ENCODE measurements at regions not wholly inside any gene's neighbourhood (a gene's known extent, or its start where the extent isn't known, plus 50 kb on each side); places are given as distances from the start of the nearest gene placed in this dataset.

GRCh38 chr22:48047722-48048500 is 1285.5 kb downstream of the TBC1D22A start:
- no peak for DNase-seq
- Histone ChIP-seq H3K9me3 (ENCODE audit: control insufficient read depth, low read length) (no peaks in the 10 kb centered on the region), H3K4me1 (ENCODE audit: control insufficient read depth, insufficient read depth, low read length, poor library complexity, severe bottlenecking) (no peaks in the 10 kb centered on the region), H3K27me3 (replicated peaks; ENCODE audit: control insufficient read depth, insufficient read depth, low read length, poor library complexity, severe bottlenecking) (no peaks in the 10 kb centered on the region), H3K36me3 (ENCODE audit: control insufficient read depth, insufficient read depth, low read length) (no peaks in the 10 kb centered on the region), H3K4me3 (ENCODE audit: insufficient read depth, low read depth, low read length, poor library complexity, severe bottlenecking) (no peak overlapping the region), H3K27ac (ENCODE audit: insufficient read depth, low read length, poor library complexity, severe bottlenecking) (no peak overlapping the region)

DNA sequence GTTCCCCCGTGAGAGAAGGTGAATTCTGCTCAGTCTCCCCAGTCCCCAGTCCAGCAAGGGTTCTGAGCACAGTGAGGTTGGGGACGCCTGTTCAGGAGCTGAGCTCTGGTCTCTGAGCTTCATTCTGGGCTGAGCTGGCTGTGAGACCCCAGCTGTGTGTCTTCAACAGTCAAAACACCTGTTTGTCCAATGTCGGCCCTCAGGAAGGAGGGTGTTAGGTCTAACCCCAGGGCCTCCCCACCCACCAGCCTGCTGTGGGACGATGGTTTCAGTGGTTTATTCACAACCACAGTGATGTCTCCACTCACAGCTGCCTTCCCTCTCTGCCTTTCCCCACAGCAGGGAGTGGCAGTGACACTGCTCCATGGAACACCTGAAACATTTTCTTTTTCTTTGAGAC is 1282.9 kb downstream of the TBC1D22A start:
- H3K9me3 ChIP-seq (ENCODE audit: control insufficient read depth, low read length) = no peaks in the 10 kb centered on the region

GRCh38 chr22:48044487-48045060 is 1282.1 kb downstream of the TBC1D22A start:
- Histone ChIP-seq H3K27ac (ENCODE audit: insufficient read depth, low read length, poor library complexity, severe bottlenecking) (no peak overlapping the region), H3K4me1 (ENCODE audit: control insufficient read depth, insufficient read depth, low read length, poor library complexity, severe bottlenecking) (no peaks in the 10 kb centered on the region), H3K4me3 (ENCODE audit: insufficient read depth, low read depth, low read length, poor library complexity, severe bottlenecking) (no peak overlapping the region), H3K9me3 (ENCODE audit: control insufficient read depth, low read length) (no peaks in the 10 kb centered on the region), H3K27me3 (replicated peaks; ENCODE audit: control insufficient read depth, insufficient read depth, low read length, poor library complexity, severe bottlenecking) (no peaks in the 10 kb centered on the region), H3K36me3 (ENCODE audit: control insufficient read depth, insufficient read depth, low read length) (no peaks in the 10 kb centered on the region)
- DNase-seq = no peak

More for the DNA sequence above, 1282.9 kb downstream of the TBC1D22A start:
- H3K4me3 ChIP-seq (ENCODE audit: insufficient read depth, low read depth, low read length, poor library complexity, severe bottlenecking) = no peak overlapping the region
- H3K4me1 ChIP-seq (ENCODE audit: control insufficient read depth, insufficient read depth, low read length, poor library complexity, severe bottlenecking) = no peaks in the 10 kb centered on the region
- H3K36me3 ChIP-seq (ENCODE audit: control insufficient read depth, insufficient read depth, low read length) = no peaks in the 10 kb centered on the region
- no peaks in the 10 kb centered on the region for H3K27me3 ChIP-seq (replicated peaks; ENCODE audit: control insufficient read depth, insufficient read depth, low read length, poor library complexity, severe bottlenecking)
- DNase-seq = no peak
- H3K27ac ChIP-seq (ENCODE audit: insufficient read depth, low read length, poor library complexity, severe bottlenecking) = no peak overlapping the region

DNA sequence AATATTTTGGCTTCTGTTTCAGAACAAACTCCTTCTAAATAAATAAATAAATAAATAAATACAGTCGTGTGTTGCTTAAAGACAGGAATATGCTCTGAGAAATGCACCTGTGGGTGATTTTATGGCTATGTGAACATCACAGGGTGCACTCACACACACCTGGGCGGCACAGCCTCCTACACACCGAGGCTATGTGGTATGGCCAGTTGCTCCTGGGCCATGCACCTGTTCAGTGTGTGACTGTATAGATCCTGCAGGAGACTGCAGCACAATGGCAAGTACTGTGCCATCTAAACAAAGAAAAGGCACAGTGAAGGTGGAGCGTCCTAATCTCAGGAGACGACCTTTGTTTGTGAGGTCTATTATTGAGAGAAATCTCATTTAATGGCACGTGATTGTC is 1281.1 kb downstream of the TBC1D22A start:
- no peak overlapping the region for H3K27ac ChIP-seq (ENCODE audit: insufficient read depth, low read length, poor library complexity, severe bottlenecking)
- H3K27me3 ChIP-seq (replicated peaks; ENCODE audit: control insufficient read depth, insufficient read depth, low read length, poor library complexity, severe bottlenecking) = no peaks in the 10 kb centered on the region
- no peak for DNase-seq
- no peak overlapping the region for H3K4me3 ChIP-seq (ENCODE audit: insufficient read depth, low read depth, low read length, poor library complexity, severe bottlenecking)
- no peaks in the 10 kb centered on the region for H3K4me1 ChIP-seq (ENCODE audit: control insufficient read depth, insufficient read depth, low read length, poor library complexity, severe bottlenecking)
- H3K36me3 ChIP-seq (ENCODE audit: control insufficient read depth, insufficient read depth, low read length) = no peaks in the 10 kb centered on the region
- H3K9me3 ChIP-seq (ENCODE audit: control insufficient read depth, low read length) = no peaks in the 10 kb centered on the region

GRCh38 chr22:48042621-48043395 is 1280.4 kb downstream of the TBC1D22A start:
- no peak for DNase-seq
- H3K36me3 ChIP-seq (ENCODE audit: control insufficient read depth, insufficient read depth, low read length) = no peaks in the 10 kb centered on the region
- no peak overlapping the region for H3K4me3 ChIP-seq (ENCODE audit: insufficient read depth, low read depth, low read length, poor library complexity, severe bottlenecking)
- H3K27me3 ChIP-seq (replicated peaks; ENCODE audit: control insufficient read depth, insufficient read depth, low read length, poor library complexity, severe bottlenecking) = no peaks in the 10 kb centered on the region
- no peaks in the 10 kb centered on the region for H3K4me1 ChIP-seq (ENCODE audit: control insufficient read depth, insufficient read depth, low read length, poor library complexity, severe bottlenecking)
- no peaks in the 10 kb centered on the region for H3K9me3 ChIP-seq (ENCODE audit: control insufficient read depth, low read length)
- H3K27ac ChIP-seq (ENCODE audit: insufficient read depth, low read length, poor library complexity, severe bottlenecking) = no peak overlapping the region

- H3K4me3 ChIP-seq (ENCODE audit: insufficient read depth, low read depth, low read length, poor library complexity, severe bottlenecking) = no peak overlapping the region
- H3K4me1 ChIP-seq (ENCODE audit: control insufficient read depth, insufficient read depth, low read length, poor library complexity, severe bottlenecking) = no peaks in the 10 kb centered on the region
- H3K9me3 ChIP-seq (ENCODE audit: control insufficient read depth, low read length) = no peaks in the 10 kb centered on the region
- no peak overlapping the region for H3K27ac ChIP-seq (ENCODE audit: insufficient read depth, low read length, poor library complexity, severe bottlenecking)
- no peaks in the 10 kb centered on the region for H3K36me3 ChIP-seq (ENCODE audit: control insufficient read depth, insufficient read depth, low read length)
- no peak for DNase-seq
- no peaks in the 10 kb centered on the region for H3K27me3 ChIP-seq (replicated peaks; ENCODE audit: control insufficient read depth, insufficient read depth, low read length, poor library complexity, severe bottlenecking)
These were observed 1276.9 kb downstream of the TBC1D22A start for GRCh38 chr22:48039326-48039725.

GRCh38 chr22:48037618-48038017 is 1275.2 kb downstream of the TBC1D22A start:
- DNase-seq = no peak
- H3K4me1 ChIP-seq (ENCODE audit: control insufficient read depth, insufficient read depth, low read length, poor library complexity, severe bottlenecking) = no peaks in the 10 kb centered on the region
- no peak overlapping the region for H3K4me3 ChIP-seq (ENCODE audit: insufficient read depth, low read depth, low read length, poor library complexity, severe bottlenecking)
- no peaks in the 10 kb centered on the region for H3K9me3 ChIP-seq (ENCODE audit: control insufficient read depth, low read length)
- H3K27me3 ChIP-seq (replicated peaks; ENCODE audit: control insufficient read depth, insufficient read depth, low read length, poor library complexity, severe bottlenecking) = no peaks in the 10 kb centered on the region
- no peak overlapping the region for H3K27ac ChIP-seq (ENCODE audit: insufficient read depth, low read length, poor library complexity, severe bottlenecking)
- no peaks in the 10 kb centered on the region for H3K36me3 ChIP-seq (ENCODE audit: control insufficient read depth, insufficient read depth, low read length)

DNA sequence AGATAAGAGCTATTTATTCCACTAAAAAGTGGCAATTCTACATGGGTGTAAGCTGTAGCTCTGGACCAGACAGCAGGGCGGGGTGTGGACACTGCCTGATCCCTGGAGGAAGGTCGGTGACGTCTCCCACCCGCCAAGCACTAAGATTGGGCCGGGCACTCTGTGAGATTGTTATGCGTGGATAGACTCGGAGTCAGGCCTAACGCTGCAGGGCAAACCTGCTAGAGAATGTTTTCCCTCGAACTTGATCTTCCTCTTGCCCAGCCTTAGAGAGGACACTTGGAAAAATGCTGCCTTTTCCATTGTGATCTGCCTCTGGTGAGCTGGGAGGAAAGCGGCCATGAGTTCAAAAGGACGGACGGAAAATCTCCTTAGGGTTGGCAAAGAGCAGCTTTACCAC is 1273.4 kb downstream of the TBC1D22A start:
- H3K4me1 ChIP-seq (ENCODE audit: control insufficient read depth, insufficient read depth, low read length, poor library complexity, severe bottlenecking) = no peaks in the 10 kb centered on the region
- H3K27me3 ChIP-seq (replicated peaks; ENCODE audit: control insufficient read depth, insufficient read depth, low read length, poor library complexity, severe bottlenecking) = no peaks in the 10 kb centered on the region
- no peak overlapping the region for H3K27ac ChIP-seq (ENCODE audit: insufficient read depth, low read length, poor library complexity, severe bottlenecking)
- H3K4me3 ChIP-seq (ENCODE audit: insufficient read depth, low read depth, low read length, poor library complexity, severe bottlenecking) = no peak overlapping the region
- no peaks in the 10 kb centered on the region for H3K36me3 ChIP-seq (ENCODE audit: control insufficient read depth, insufficient read depth, low read length)
- no peak for DNase-seq
- H3K9me3 ChIP-seq (ENCODE audit: control insufficient read depth, low read length) = no peaks in the 10 kb centered on the region

DNA sequence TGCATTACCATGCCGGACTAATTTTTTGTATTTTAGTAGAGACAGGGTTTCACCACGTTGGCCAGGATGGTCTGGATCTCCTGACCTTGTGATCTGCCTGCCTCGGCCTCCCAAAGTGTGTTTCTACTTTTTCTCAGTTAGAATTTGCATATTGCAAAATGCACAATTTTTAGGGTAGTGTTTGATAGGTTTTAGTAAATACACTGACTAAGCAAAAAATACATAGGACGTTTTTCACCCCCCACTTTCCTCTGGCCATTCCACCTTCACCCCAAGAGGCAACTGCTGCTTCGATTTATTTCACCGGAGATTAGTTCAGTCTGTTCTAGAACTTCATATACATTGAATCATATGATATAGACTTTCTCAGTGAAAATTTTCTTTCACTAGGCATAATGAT is 1269.1 kb downstream of the TBC1D22A start:
- Histone ChIP-seq H3K27me3 (replicated peaks; ENCODE audit: control insufficient read depth, insufficient read depth, low read length, poor library complexity, severe bottlenecking) (no peaks in the 10 kb centered on the region), H3K27ac (ENCODE audit: insufficient read depth, low read length, poor library complexity, severe bottlenecking) (no peak overlapping the region)

GRCh38 chr22:48025096-48025495 is 1262.6 kb downstream of the TBC1D22A start:
- Histone ChIP-seq H3K36me3 (ENCODE audit: control insufficient read depth, insufficient read depth, low read length) (no peaks in the 10 kb centered on the region), H3K4me1 (ENCODE audit: control insufficient read depth, insufficient read depth, low read length, poor library complexity, severe bottlenecking) (no peaks in the 10 kb centered on the region), H3K27me3 (replicated peaks; ENCODE audit: control insufficient read depth, insufficient read depth, low read length, poor library complexity, severe bottlenecking) (no peaks in the 10 kb centered on the region), H3K4me3 (ENCODE audit: insufficient read depth, low read depth, low read length, poor library complexity, severe bottlenecking) (no peak overlapping the region), H3K27ac (ENCODE audit: insufficient read depth, low read length, poor library complexity, severe bottlenecking) (no peak overlapping the region), H3K9me3 (ENCODE audit: control insufficient read depth, low read length) (no peaks in the 10 kb centered on the region)
- DNase-seq = no peak

More for the DNA sequence above, 1269.1 kb downstream of the TBC1D22A start:
- DNase-seq = no peak
- no peaks in the 10 kb centered on the region for H3K4me1 ChIP-seq (ENCODE audit: control insufficient read depth, insufficient read depth, low read length, poor library complexity, severe bottlenecking)
- no peak overlapping the region for H3K4me3 ChIP-seq (ENCODE audit: insufficient read depth, low read depth, low read length, poor library complexity, severe bottlenecking)
- no peaks in the 10 kb centered on the region for H3K36me3 ChIP-seq (ENCODE audit: control insufficient read depth, insufficient read depth, low read length)
- no peaks in the 10 kb centered on the region for H3K9me3 ChIP-seq (ENCODE audit: control insufficient read depth, low read length)
